ENCODE measurements at regions not wholly inside any gene's neighbourhood (a gene's known extent, or its start where the extent isn't known, plus 50 kb on each side); places are given as distances from the start of the nearest gene placed in this dataset.

GRCh38 chr1:81323862-81324261, 476.9 kb upstream of the ADGRL2 start:
- TF ChIP-seq, protein P1, sequence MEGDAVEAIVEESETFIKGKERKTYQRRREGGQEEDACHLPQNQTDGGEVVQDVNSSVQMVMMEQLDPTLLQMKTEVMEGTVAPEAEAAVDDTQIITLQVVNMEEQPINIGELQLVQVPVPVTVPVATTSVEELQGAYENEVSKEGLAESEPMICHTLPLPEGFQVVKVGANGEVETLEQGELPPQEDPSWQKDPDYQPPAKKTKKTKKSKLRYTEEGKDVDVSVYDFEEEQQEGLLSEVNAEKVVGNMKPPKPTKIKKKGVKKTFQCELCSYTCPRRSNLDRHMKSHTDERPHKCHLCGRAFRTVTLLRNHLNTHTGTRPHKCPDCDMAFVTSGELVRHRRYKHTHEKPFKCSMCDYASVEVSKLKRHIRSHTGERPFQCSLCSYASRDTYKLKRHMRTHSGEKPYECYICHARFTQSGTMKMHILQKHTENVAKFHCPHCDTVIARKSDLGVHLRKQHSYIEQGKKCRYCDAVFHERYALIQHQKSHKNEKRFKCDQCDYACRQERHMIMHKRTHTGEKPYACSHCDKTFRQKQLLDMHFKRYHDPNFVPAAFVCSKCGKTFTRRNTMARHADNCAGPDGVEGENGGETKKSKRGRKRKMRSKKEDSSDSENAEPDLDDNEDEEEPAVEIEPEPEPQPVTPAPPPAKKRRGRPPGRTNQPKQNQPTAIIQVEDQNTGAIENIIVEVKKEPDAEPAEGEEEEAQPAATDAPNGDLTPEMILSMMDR (IDR thresholded peaks at IDR 0.05 in 8 of 11, conservative IDR thresholded peaks at IDR 0.05 in 3 of 11) = no peak
- TF ChIP-seq POLR2AphosphoS5 (IDR thresholded peaks at IDR 0.05) = no peak
